A549 (cell line): ENCODE measurements at regions not wholly inside any gene's neighbourhood (a gene's known extent, or its start where the extent isn't known, plus 50 kb on each side); places are given as distances from the start of the nearest gene placed in this dataset.
A peak's percentile ranks its signal among the peaks of the same experiment; 100 is the strongest.

Source experiments
- ATAC-seq, 2 experiments: fragments of 200-7000 bp in 1 of 2; fragments of >200 bp in 1 of 2; cut with Nextera tagmentation in 1 of 2; cut with Tn5 transposase in 1 of 2; 3 replicates each; pipeline versions ENCODE4 v1.8.0 to v1.9.1; 2018 to 2020; ENCODE audit warnings: mild to moderate bottlenecking in 1 of 2, moderate library complexity in 1 of 2
- CTCF ChIA-PET: fragments of 300-600 bp; sonication (Branson Sonifier 250); formaldehyde crosslinking; extraction: SDS; loops from one replicate; lab custom pipeline; 2021; ENCODE audit warnings: antibody characterized with exemption, inconsistent platforms; lab: Yijun Ruan, JAX
- POLR2A ChIA-PET: fragments of 350-600 bp; formaldehyde crosslinking; extraction: SDS; loops from one replicate; lab custom pipeline; 2021; ENCODE audit warnings: antibody characterized with exemption, inconsistent platforms; lab: Yijun Ruan, JAX
- DNase-seq, 2 experiments: peaks; one replicate each; pipeline versions ENCODE4 v3.0.0 to v3.0.0-alpha.2; 2011 to 2016; ENCODE audit warnings: low read depth in 1 of 2, low spot score in 1 of 2
- FAIRE-seq: peaks from 2 replicates; lab custom pipeline; 2011; peaks lifted over from hg19 to GRCh38; lab: Jason Lieb, UNC
- H3K27ac ChIP-seq, 2 experiments: fragments of >200 bp; sonication (Bioruptor Twin); formaldehyde crosslinking; 3 replicates each; pipeline ENCODE4 v1.5.1; 2016 to 2017
- H3K4me1 ChIP-seq: fragments of >200 bp; sonication (Bioruptor Twin); formaldehyde crosslinking; 3 replicates; pipeline ENCODE4 v1.6.1; 2016
- H3K4me2 ChIP-seq: fragments of >200 bp; sonication (Bioruptor Twin); formaldehyde crosslinking; 3 replicates; pipeline ENCODE4 v1.6.1; 2016
- H3K4me3 ChIP-seq: fragments of >200 bp; sonication (Bioruptor Twin); formaldehyde crosslinking; 3 replicates; pipeline ENCODE4 v1.5.1; 2016
- H3K9me3 ChIP-seq: fragments of >200 bp; sonication (Bioruptor Twin); formaldehyde crosslinking; 3 replicates; pipeline ENCODE4 v1.6.1; 2016
- BCL3 ChIP-seq: fragments of >200 bp; sonication (Bioruptor Twin); formaldehyde crosslinking; IDR thresholded peaks from 3 replicates; pipeline ENCODE4 v1.6.1; 2016
- BHLHE40 ChIP-seq: IDR thresholded peaks from 2 replicates; pipeline ENCODE4 v1.6.1; 2012; ENCODE audit warnings: low read depth, low read length, inconsistent platforms
- CHD2 ChIP-seq: fragments of 150-350 bp; IDR thresholded peaks from 2 replicates; pipeline ENCODE4 v1.6.1; 2014; ENCODE audit warnings: low read length; ENCODE audit not compliant: partially characterized antibody
- CTCF ChIP-seq: fragments of >200 bp; sonication (Bioruptor Twin); formaldehyde crosslinking; IDR thresholded peaks from 3 replicates; pipeline ENCODE4 v1.5.1; 2016
- FOSB ChIP-seq: fragments of 250-450 bp; sonication (Bioruptor Pico); IDR thresholded peaks from 2 replicates; pipeline ENCODE4 v1.5.0; 2020; ENCODE audit warnings: mild to moderate bottlenecking, moderate library complexity
- FOXS1 ChIP-seq: fragments of 250-450 bp; sonication (Bioruptor Pico); IDR thresholded peaks from 2 replicates; pipeline ENCODE4 v1.5.0; 2020; ENCODE audit warnings: mild to moderate bottlenecking, moderate library complexity
- HDAC2 ChIP-seq: fragments of 200-600 bp; sonication (generic); IDR thresholded peaks from 2 replicates; pipeline ENCODE4 v1.6.1; 2016
- HEYL ChIP-seq: fragments of 250-450 bp; sonication (Bioruptor Pico); IDR thresholded peaks from 2 replicates; pipeline ENCODE4 v1.8.0; 2021; ENCODE audit warnings: mild to moderate bottlenecking, moderate library complexity
- HOXB13 ChIP-seq: fragments of 250-450 bp; sonication (Bioruptor Pico); IDR thresholded peaks from 2 replicates; pipeline ENCODE4 v1.5.0; 2020; ENCODE audit warnings: low read depth, mild to moderate bottlenecking, moderate library complexity
- JUN ChIP-seq, 2 experiments: fragments of >200 bp; sonication (Bioruptor Twin); formaldehyde crosslinking; IDR thresholded peaks; 2 replicates in 1 of 2; 3 replicates in 1 of 2; pipeline ENCODE4 v1.6.1; 2016 to 2017
- KDM5A ChIP-seq: fragments of 200-600 bp; sonication (generic); IDR thresholded peaks from 2 replicates; pipeline ENCODE4 v1.6.1; 2016; ENCODE audit warnings: antibody characterized with exemption, mild to moderate bottlenecking
- MAX ChIP-seq: IDR thresholded peaks from 2 replicates; pipeline ENCODE4 v1.6.1; 2012
- MAZ ChIP-seq: fragments of 150-350 bp; IDR thresholded peaks from 2 replicates; pipeline ENCODE4 v1.6.1; 2014; ENCODE audit warnings: antibody characterized with exemption, low read depth, low read length, borderline replicate concordance
- NFE2L2 ChIP-seq: fragments of 150-350 bp; conservative IDR thresholded peaks from 2 replicates; pipeline ENCODE4 v1.6.1; 2014; ENCODE audit warnings: low read length
- NPAS2 ChIP-seq: fragments of 250-450 bp; sonication (Bioruptor Pico); IDR thresholded peaks from 2 replicates; pipeline ENCODE4 v1.8.0; 2022; ENCODE audit warnings: mild to moderate bottlenecking, moderate library complexity, borderline replicate concordance
- NR3C1 ChIP-seq: fragments of >200 bp; sonication (Bioruptor Twin); formaldehyde crosslinking; IDR thresholded peaks from 3 replicates; pipeline ENCODE4 v1.6.1; 2017
- PBX3 ChIP-seq: IDR thresholded peaks from 2 replicates; pipeline ENCODE4 v1.6.1; 2012
- POLR2A ChIP-seq: IDR thresholded peaks from 2 replicates; pipeline ENCODE4 v1.6.1; 2012; ENCODE audit warnings: mild to moderate bottlenecking, low read length
- RAD21 ChIP-seq, 2 experiments: fragments of >200 bp in 1 of 2; sonication (Bioruptor Twin) in 1 of 2; formaldehyde crosslinking in 1 of 2; IDR thresholded peaks in 1 of 2; conservative IDR thresholded peaks in 1 of 2; 2 replicates in 1 of 2; 3 replicates in 1 of 2; pipeline ENCODE4 v1.6.1; 2012 to 2018; ENCODE audit warnings: inconsistent platforms in 1 of 2
- RARB ChIP-seq: fragments of 250-450 bp; sonication (Bioruptor Pico); IDR thresholded peaks from 2 replicates; pipeline ENCODE4 v1.8.0; 2021; ENCODE audit warnings: mild to moderate bottlenecking, moderate library complexity
- RCOR1 ChIP-seq: fragments of 150-350 bp; IDR thresholded peaks from 2 replicates; pipeline ENCODE4 v1.6.1; 2014; ENCODE audit warnings: antibody characterized with exemption, low read length, low read depth
- RFX5 ChIP-seq: fragments of 450-650 bp; IDR thresholded peaks from 2 replicates; pipeline ENCODE4 v1.7.1; 2014; ENCODE audit warnings: antibody characterized with exemption, mild to moderate bottlenecking, moderate library complexity
- RNF2 ChIP-seq: fragments of 200-600 bp; sonication (generic); IDR thresholded peaks from 2 replicates; pipeline ENCODE4 v1.6.1; 2016; ENCODE audit warnings: low read depth, mild to moderate bottlenecking, antibody characterized with exemption, moderate library complexity, borderline replicate concordance
- TFCP2L1 ChIP-seq: fragments of 250-450 bp; sonication (Bioruptor Pico); IDR thresholded peaks from 2 replicates; pipeline ENCODE4 v1.5.0; 2021; ENCODE audit warnings: mild to moderate bottlenecking
- TP53 ChIP-seq: fragments of 250-450 bp; sonication (Bioruptor Pico); IDR thresholded peaks from 2 replicates; pipeline ENCODE4 v1.5.0; 2021; ENCODE audit warnings: mild to moderate bottlenecking, moderate library complexity
- USF2 ChIP-seq: fragments of 450-650 bp; IDR thresholded peaks from 2 replicates; pipeline ENCODE4 v1.6.1; 2014; ENCODE audit warnings: antibody characterized with exemption
- ZC3H11A ChIP-seq: fragments of 450-650 bp; IDR thresholded peaks from 2 replicates; pipeline ENCODE4 v1.6.1; 2014; ENCODE audit warnings: antibody characterized with exemption, mild to moderate bottlenecking
- ZFP36 ChIP-seq: fragments of 450-650 bp; IDR thresholded peaks from 2 replicates; pipeline ENCODE4 v1.6.1; 2014; ENCODE audit warnings: borderline replicate concordance; ENCODE audit not compliant: partially characterized antibody
- ZSCAN20 ChIP-seq: fragments of 250-450 bp; sonication (Bioruptor Pico); IDR thresholded peaks from 2 replicates; pipeline ENCODE4 v1.8.0; 2022; ENCODE audit warnings: mild to moderate bottlenecking, moderate library complexity
- WGBS: methylation state at CpG from one replicate; pipeline ENCODE4 v1.1.6; 2017; ENCODE audit errors: missing lambda C conversion rate; 5-methylcytosine and 5-hydroxymethylcytosine counted together

- Histone ChIP-seq H3K4me3 (no peak overlapping the region), H3K9me3 (no peaks in the 10 kb centered on the region), H3K4me1 (0 out of 3 replicates have a peak, but pooled peaks cover 5% of the 10 kb centered on the region), H3K27ac (no peak overlapping the region), H3K4me2 (no peak overlapping the region)
- DNase-seq (no peak), ATAC-seq (no peak), FAIRE-seq (no peak)
- WGBS: 47% methylated on average over 2 of the region's 2 CpGs
- TF ChIP-seq NR3C1 (no peak), CTCF (no peak), PBX3 (no peak), HDAC2 (no peak), POLR2A (no peak), ZFP36 (no peak), BHLHE40 (no peak), FOXS1 (CRISPR knock-in tag) (no peak), MAZ (no peak), RARB (no peak), USF2 (no peak), BCL3 (no peak), ZSCAN20 (CRISPR knock-in tag) (no peak), CHD2 (no peak), HOXB13 (CRISPR knock-in tag) (no peak), RCOR1 (no peak)
- CTCF ChIA-PET: no interaction called here
- POLR2A ChIA-PET: no interaction called here
Measured at GRCh38 chr10:91345716-91346115, 64.4 kb upstream of the HECTD2 start.

- POLR2A ChIA-PET: no interaction called here
- H3K27ac ChIP-seq: no peak overlapping the region
- WGBS: 79% methylated on average over 1 of the region's 1 CpG
- no peak for ATAC-seq
- no peaks in the 10 kb centered on the region for H3K9me3 ChIP-seq
- no peak for DNase-seq
- CTCF ChIA-PET: interaction anchor here (1.1 kb wide), 1 partner anchor 21 kb away, joined by 4 read pairs; no protein-coding TSS in a partner anchor
- H3K4me1 ChIP-seq: peaks cover 15% of the 10 kb centered on the region; the same call in 1 of the 3 replicates
- H3K4me3 ChIP-seq: no peak overlapping the region
- no peak overlapping the region for H3K4me2 ChIP-seq
- no peak for TF ChIP-seq RAD21 (conservative IDR thresholded peaks at IDR 0.05 in 1 of 2, IDR thresholded peaks at IDR 0.05 in 1 of 2)
- no peak for FAIRE-seq
Measured at GRCh38 chr10:91347529-91347928, 62.6 kb upstream of the HECTD2 start.

- Histone ChIP-seq H3K4me3 (no peak overlapping the region), H3K4me1 (peaks cover 15% of the 10 kb centered on the region; the same call in 1 of the 3 replicates), H3K27ac (no peak overlapping the region; a peak in 1 of 6 replicates), H3K9me3 (no peaks in the 10 kb centered on the region), H3K4me2 (no peak overlapping the region)
- ChIA-PET POLR2A (no interaction called here), CTCF (no interaction called here)
- peak in 1 of 2 experiments; percentile 9 for DNase-seq
- no peak for FAIRE-seq
- ATAC-seq: no peak
- TF ChIP-seq NFE2L2 (no peak), MAX (no peak), FOSB (CRISPR knock-in tag) (no peak), RFX5 (no peak), KDM5A (no peak), RARB (no peak), HEYL (no peak), TFCP2L1 (no peak), ZC3H11A (no peak), RCOR1 (no peak), BHLHE40 (no peak), NPAS2 (CRISPR knock-in tag) (no peak), POLR2A (no peak), ZSCAN20 (CRISPR knock-in tag) (no peak), BCL3 (no peak), TP53 (CRISPR knock-in tag) (no peak), JUN (IDR thresholded peaks at IDR 0.05) (no peak), RNF2 (no peak)
Measured at GRCh38 chr10:91349381-91349780, 60.8 kb upstream of the HECTD2 start.
